ENCODE measurements at regions not wholly inside any gene's neighbourhood (a gene's known extent, or its start where the extent isn't known, plus 50 kb on each side); places are given as distances from the start of the nearest gene placed in this dataset.

DNA sequence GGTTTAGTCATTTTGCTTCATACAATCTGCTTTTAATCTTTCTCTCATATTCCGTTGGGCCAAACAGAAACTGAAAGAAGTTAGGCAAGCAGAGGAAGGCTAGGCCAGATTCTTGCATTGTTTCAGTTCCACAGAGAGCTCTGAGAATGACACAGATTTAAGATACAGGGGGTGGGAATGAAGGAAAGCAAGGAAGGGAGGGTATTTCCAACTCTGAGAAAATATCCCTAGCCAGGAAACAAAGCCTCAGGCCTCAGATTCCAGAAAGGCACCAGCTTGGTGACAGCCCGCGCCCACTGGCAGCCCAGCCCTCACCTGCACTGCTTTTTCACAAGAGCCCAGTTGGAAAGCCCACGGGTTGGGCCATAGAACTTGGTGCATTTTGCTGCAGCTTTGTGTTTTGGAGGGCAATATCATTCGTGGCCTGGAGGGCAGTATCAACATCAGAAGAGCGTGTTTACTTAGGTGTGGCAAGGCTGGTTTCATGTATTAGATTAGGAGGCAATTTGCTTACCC lies 63.5 kb downstream of the ENC1 start:
- DNase-seq: no peak

DNA sequence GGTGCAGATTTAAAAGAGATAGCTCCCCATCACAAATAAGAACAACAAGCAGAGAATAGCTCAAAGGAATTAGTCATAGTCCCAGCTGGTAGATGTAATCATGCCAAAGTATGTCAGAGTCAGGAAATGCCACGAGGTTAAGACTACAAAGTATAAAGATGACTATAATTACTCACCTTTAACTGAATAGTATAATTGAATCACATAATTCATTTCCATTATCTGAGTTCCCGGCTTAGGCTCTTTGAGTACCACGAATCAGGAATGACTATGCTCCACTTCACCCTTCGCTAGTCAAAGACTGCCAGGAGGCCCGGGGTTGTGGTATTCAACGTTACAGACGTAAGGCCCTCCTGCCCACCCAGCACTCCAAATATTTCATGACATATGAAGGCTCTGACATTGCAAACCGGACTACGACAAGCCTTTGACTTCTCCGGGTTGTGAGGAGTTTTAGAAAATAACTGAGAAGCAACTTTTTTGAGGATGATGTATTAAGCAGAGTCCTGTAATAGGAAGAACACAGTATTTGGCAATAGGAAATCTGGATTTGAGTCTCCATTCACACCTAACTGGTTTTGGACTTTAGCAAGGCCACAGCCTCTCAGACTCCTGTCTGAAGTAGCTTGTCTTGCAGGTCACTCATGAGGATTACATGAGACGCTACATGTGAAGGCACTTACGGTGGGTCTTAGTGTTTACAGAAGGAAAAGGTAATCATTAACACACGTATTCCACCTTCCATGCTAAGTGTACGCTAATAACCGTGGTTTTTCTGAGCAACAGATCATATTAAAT lies 64.6 kb downstream of the ENC1 start:
- DNase-seq: no peak

- no peak for DNase-seq
Observed at GRCh38 chr5:74570250-74570649, 70.3 kb downstream of the ENC1 start.

DNA sequence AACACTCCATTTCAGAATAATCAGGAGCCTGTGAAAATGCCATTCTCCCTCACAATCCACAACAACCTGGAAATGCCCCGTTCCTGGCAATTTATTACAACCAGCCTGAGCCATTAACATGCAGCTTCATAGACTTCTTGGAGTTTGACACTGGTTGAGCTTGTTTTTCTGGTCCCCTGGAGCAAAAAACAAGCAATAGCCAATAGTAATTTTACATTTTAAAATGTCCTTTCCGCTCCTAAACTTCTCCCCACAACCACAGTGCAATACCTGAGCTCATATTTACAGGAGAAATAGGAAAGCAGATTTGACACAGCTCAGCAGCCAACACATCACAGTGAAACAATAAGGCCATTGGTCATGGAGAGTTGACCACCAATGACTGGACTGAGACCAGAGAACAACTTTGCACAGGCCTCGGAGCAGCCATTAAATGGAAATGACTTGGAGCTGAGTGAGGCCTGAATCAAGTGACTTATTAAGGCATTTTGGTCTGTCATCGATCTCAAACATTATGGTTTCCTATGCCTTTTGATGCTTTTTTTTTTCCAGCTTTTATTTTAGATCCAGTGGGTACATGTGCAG lies 73.0 kb downstream of the ENC1 start:
- no peak for DNase-seq

- DNase-seq: no peak
Observed at GRCh38 chr5:74562122-74562521, 78.4 kb downstream of the ENC1 start.

- DNase-seq: no peak
Observed at GRCh38 chr5:74560245-74560644, 80.3 kb downstream of the ENC1 start.

DNA sequence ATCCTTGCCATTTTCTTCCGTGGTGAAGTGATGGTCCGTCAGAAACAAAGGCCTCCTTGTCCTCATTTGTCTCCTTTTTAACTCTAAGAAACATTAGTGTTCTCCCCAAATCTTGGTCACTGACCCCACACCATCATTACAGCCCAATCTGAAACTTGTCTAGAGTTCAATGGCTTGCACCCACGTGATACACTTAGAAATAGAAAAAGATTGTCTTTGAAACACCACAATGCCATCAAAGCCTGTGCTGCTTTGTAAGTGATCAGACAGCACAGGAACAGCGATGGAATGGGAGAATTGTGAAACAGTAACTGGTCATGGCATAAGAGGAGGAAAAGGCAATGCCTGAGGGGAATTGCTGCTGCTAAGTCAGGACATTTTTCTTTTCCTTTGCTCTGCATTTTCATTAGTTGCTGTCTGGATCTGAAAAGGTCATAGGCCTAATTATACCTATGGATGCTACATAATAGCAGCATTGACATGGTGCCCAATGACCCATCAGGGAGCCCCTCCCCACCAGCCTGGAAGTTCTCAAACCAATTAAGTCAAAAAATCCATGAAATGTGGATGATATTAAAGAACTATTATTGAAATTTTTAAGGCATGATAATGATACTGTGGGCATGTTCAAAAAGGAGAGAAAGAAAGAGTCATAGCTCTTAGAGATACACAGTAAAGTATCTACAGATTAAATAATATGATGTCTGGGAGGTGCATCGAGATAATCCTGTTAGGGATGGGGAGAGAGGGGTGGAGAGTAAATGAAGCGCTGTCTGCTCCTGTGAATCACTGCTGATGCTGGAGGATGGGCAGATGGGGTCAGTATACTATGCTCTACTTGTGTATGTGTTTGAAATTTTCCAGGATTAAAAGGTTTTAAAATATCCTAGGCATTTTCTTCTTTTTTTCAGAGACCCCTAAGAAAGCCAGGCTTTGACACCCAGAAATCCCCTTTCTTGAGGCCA lies 83.6 kb downstream of the ENC1 start:
- no peak for DNase-seq

GRCh38 chr5:74556006-74556405 lies 84.5 kb downstream of the ENC1 start:
- DNase-seq: peak in 1 of 2 experiments; percentile 41

GRCh38 chr5:74552101-74552500 lies 88.4 kb downstream of the ENC1 start:
- DNase-seq: no peak

DNA sequence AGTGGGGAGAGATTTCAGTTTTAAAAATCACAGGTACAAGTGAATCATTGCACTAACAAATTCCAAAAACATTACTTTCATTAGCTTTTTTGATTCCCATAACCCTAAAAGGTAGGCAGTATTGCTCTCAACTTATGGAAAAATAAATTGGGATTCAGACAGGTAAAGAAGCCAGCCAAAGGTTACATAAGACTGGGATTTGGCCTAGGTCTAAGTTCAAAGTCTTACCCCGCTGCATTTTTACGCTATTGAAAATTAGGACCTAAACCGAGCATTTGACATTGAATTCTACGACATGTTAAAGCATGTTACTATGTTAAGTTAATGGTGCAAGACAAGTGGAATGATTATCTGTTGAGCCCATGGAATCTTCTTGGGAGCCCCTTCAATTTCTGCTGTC lies 89.6 kb downstream of the ENC1 start:
- no peak for DNase-seq

DNA sequence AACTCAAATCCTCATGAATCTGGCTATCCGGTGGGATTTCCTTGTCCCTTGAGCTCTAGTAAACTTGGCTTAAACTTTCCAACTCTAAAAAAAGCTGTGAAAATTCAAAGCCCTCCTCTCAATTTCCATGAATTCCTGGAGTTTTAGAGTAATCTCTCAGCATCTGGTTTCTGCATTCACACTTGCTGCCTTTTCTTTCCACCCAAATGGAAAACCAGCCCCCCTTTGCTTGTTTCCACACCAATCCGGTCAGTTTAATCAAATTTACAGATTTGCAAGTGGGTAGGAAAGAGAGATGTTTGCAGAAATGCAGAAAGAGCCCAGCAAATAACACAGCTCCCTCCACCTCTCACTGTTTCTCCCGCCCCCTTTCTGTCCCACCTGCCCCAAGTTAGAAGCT lies 91.1 kb downstream of the ENC1 start:
- no peak for DNase-seq

DNA sequence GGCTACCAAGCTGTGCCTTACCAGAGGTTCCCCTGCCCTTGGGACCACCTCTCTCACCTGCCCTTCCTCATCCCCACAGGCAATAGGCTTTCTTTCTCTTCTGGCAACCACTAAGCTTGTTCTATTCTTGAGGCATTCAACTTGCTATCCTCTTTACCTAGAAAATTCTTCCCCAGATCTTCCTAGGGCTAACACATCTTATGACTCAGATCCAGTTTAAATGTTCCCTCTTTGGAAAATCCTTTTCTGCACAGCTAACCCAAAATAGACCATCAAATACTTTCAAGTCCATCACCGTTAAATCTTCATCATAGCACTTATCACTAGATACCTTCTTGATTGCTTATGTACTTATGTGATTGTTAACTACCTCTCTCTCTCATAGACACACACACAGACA lies 93.7 kb downstream of the ENC1 start:
- no peak for DNase-seq

- DNase-seq: no peak
Observed at GRCh38 chr5:74544811-74545210, 95.7 kb downstream of the ENC1 start.

GRCh38 chr5:74543162-74543995 lies 97.1 kb downstream of the ENC1 start:
- peak in 1 of 2 experiments; percentile 12 for DNase-seq

DNA sequence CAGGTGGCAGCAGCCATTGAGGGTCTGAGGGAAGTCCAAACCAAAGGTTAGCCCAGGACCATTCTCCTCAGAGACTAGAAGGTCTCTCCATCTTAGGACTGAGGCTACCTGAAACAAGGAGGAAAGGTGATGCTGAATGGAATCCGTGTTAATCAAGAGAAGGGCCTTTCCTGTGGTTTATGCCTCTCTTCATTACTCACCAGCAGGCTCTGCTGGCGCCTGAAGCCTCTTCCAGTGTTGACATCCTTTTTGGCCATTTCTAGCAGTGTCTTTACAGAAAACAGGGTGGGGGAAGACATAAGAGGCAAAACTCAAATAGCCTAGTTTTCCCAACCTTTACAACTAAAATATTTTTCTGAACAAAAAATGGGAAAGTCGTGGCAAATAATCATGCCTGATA lies 98.0 kb downstream of the ENC1 start:
- DNase-seq: no peak

DNA sequence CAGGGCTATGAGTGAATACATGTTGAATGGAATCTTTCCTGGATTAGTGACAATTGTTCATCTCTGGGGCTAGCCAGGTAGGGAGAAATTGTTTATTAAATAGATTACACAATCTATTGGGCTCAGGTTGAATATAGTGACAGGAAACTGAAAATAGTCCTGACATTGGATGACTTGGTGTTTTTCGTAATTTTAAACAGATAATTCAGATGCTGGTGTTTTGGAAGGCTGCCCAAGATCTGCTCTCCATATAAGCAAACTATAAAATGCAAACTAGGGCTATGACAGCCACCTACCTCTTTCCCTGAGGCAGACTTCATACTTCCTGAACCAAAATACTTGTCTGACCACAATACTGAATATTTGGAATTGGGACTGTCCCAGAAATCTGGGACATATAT lies 99.1 kb downstream of the ENC1 start:
- no peak for DNase-seq

DNA sequence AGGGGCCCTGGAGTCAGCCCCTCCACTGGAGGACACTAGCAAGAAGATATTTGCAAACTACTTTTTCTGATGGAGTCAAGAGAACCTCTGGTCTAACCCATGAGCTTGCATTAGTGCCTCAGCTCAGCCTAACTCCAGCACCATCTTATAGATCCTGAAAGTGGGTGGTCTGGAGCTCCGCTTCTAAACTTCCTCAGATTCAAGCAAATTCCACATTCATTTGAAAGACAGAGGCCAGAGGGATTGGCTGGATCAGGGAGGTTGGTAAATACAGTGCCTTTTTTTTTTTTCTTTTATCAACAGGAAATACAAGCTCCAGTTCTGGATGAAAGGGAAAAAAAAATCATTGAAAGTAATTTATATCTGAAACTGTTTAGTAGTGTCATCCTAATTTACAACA lies 99.9 kb downstream of the ENC1 start:
- no peak for DNase-seq

- DNase-seq: no peak
Observed at GRCh38 chr5:74539986-74540385, 100.5 kb downstream of the ENC1 start.

DNA sequence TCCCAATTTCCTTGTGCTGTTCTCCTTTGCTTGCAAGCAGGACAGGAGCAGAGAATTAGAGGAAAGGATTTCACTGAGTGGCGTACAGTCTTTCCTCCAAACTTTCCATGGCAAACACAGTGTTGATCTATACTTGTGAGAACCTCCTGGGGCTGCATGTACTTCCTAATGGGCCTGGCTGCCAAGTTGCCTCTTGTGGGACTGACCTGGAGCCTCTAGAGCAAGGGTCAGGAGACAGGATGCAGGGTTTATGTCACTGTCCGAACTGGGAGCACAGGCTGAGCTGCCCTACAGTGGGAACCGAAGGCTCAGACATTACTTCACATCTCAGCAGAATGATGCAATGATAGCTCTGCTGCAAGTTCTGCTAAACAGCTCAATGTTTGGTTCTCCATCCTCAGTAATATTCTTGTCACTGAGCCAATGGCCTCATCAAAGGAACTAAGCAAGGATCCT lies 102.3 kb downstream of the ENC1 start:
- no peak for DNase-seq

GRCh38 chr5:74536658-74537057 lies 103.9 kb downstream of the ENC1 start:
- DNase-seq: no peak

DNA sequence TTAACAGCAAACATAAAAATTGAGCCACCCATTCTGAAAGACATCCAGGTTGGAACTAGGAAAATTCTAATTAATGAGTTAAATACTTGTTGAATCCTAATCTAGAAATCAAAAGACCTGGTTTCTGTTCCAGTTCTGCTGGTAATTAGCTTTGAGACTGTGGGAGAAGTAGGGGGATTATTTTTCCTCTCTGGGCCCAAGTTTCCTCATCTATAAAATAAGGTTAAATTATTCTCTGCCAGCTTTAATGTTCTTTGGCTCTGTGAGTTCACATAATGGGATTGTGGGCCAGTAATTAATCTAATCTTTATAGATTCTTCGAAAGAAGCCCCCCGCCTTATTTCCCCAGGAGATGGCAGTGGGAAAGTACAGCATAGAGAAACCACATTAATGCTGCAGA lies 104.6 kb downstream of the ENC1 start:
- DNase-seq: no peak

DNA sequence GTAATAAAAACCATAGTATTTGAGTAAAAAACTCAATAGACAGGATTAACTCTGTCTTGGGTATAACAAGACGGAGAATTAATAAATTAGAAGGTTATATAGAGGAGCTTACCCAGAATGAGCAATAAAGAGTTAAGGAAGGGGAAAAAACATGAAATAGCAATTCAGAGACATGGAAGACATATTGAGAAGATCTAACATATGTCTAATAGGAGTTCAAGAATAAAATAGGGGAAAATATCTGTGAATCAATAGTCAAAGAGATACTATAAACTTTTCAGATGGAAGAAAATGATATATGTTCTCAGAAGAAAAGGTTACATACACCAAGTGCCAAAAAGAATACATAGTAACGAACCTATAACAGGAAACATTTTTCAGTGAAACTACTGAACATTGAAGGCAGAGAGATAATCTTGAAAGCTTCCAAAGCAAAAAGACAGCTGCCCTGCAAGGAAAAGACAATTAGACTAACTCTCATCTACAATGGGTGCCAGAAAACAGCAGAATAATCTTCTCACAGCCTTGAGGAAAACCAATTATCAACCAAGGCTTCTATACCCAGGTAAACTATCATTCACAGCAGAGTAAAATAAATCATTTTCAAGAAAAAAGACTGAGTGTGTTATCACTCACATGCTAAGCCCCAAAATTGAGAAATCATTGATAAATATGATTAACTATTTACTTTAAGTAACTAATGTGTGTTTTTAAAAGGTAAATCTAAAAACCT lies 106.0 kb downstream of the ENC1 start:
- no peak for DNase-seq

All from NCI-H2081 (cell line).